SK-N-SH (cell line): ENCODE measurements at regions not wholly inside any gene's neighbourhood (a gene's known extent, or its start where the extent isn't known, plus 50 kb on each side); places are given as distances from the start of the nearest gene placed in this dataset.

Experiments used
- CTCF ChIA-PET: fragments of 300-600, 350-600 bp; formaldehyde crosslinking; extraction: SDS; loops from one replicate; lab custom pipeline; 2021; lab: Yijun Ruan, JAX
- POLR2A ChIA-PET: fragments of 350-600 bp; sonication (Branson Sonifier 250); formaldehyde crosslinking; extraction: SDS; loops from one replicate; lab custom pipeline; 2020; ENCODE audit warnings: antibody characterized with exemption, inconsistent platforms; lab: Yijun Ruan, JAX
- DNase-seq: peaks from one replicate; pipeline ENCODE4 v3.0.0; 2012
- H2AFZ ChIP-seq: fragments of 200-600 bp; sonication (generic); 2 replicates; pipeline ENCODE4 v1.8.1; 2016; ENCODE audit warnings: antibody characterized with exemption, mild to moderate bottlenecking, low read depth
- H3F3A ChIP-seq: fragments of 200-600 bp; sonication (generic); replicated peaks from 2 replicates; pipeline ENCODE3; 2016; ENCODE audit warnings: antibody characterized with exemption, mild to moderate bottlenecking; ENCODE audit not compliant: insufficient read depth
- H3K27ac ChIP-seq, 2 experiments: fragments of 200-500 bp in 1 of 2; fragments of 200-600 bp in 1 of 2; sonication (Bioruptor generic) in 1 of 2; sonication (generic), shearing (Covaris generic) in 1 of 2; 2 replicates each; pipeline versions ENCODE4 v1.5.1 to v1.6.1; 2014 to 2016; ENCODE audit warnings: low read depth in 2 of 2, inconsistent platforms in 1 of 2, low read length in 1 of 2, mild to moderate bottlenecking in 1 of 2, mixed read lengths in 1 of 2
- H3K27me3 ChIP-seq: fragments of 200-600 bp; sonication (generic), shearing (Covaris generic); 2 replicates; pipeline ENCODE4 v1.6.1; 2016; ENCODE audit warnings: mixed run types; ENCODE audit not compliant: insufficient read depth
- H3K36me3 ChIP-seq, 2 experiments: fragments of 200-500 bp in 1 of 2; fragments of 200-600 bp in 1 of 2; sonication (Bioruptor generic) in 1 of 2; sonication (generic) in 1 of 2; replicated peaks in 1 of 2; 2 replicates each; pipeline versions ENCODE3 to v1.5.1; 2014 to 2016; ENCODE audit warnings: low read length in 1 of 2, mild to moderate bottlenecking in 1 of 2; ENCODE audit not compliant: insufficient read depth in 2 of 2, control insufficient read depth in 1 of 2
- H3K4me1 ChIP-seq, 2 experiments: fragments of 200-500 bp in 1 of 2; fragments of 200-600 bp in 1 of 2; sonication (Bioruptor generic) in 1 of 2; sonication (generic), shearing (Covaris generic) in 1 of 2; 2 replicates each; pipeline versions ENCODE4 v1.5.1 to v1.6.1; 2014 to 2016; ENCODE audit warnings: low read depth in 1 of 2, low read length in 1 of 2, mixed run types in 1 of 2; ENCODE audit not compliant: insufficient read depth in 2 of 2, control insufficient read depth in 1 of 2
- H3K4me2 ChIP-seq: fragments of 200-600 bp; sonication (generic), shearing (Covaris generic); 2 replicates; pipeline ENCODE4 v1.6.1; 2017; ENCODE audit warnings: mixed run types
- H3K4me3 ChIP-seq, 2 experiments: fragments of 200-500 bp in 1 of 2; fragments of 200-600 bp in 1 of 2; sonication (Bioruptor generic) in 1 of 2; sonication (generic), shearing (Covaris generic) in 1 of 2; 2 replicates each; pipeline versions ENCODE4 v1.5.1 to v1.8.1; 2014 to 2016; ENCODE audit warnings: low read depth in 2 of 2, inconsistent platforms in 1 of 2, low read length in 1 of 2, mild to moderate bottlenecking in 1 of 2, mixed read lengths in 1 of 2, moderate library complexity in 1 of 2
- H3K79me2 ChIP-seq: fragments of 200-600 bp; sonication (generic); 2 replicates; pipeline ENCODE4 v1.8.1; 2017; ENCODE audit warnings: mild to moderate bottlenecking; ENCODE audit not compliant: insufficient read depth
- H3K9ac ChIP-seq: fragments of 200-600 bp; sonication (generic); 2 replicates; pipeline ENCODE4 v1.6.1; 2017; ENCODE audit warnings: mixed run types
- H3K9me2 ChIP-seq: fragments of 200-600 bp; sonication (generic); 2 replicates; pipeline ENCODE4 v1.6.1; 2017; ENCODE audit warnings: mixed run types
- H3K9me3 ChIP-seq: fragments of 200-600 bp; sonication (generic); 2 replicates; pipeline ENCODE4 v1.6.1; 2017; ENCODE audit warnings: mixed run types, mild to moderate bottlenecking, moderate library complexity
- H4K20me1 ChIP-seq: fragments of 200-600 bp; sonication (generic); 2 replicates; pipeline ENCODE4 v1.6.1; 2017; ENCODE audit warnings: mild to moderate bottlenecking, mixed run types; ENCODE audit not compliant: insufficient read depth
- EP300 ChIP-seq, 2 experiments: IDR thresholded peaks; 2 replicates each; pipeline versions ENCODE4 v1.4.0 to v1.6.1; 2012; ENCODE audit warnings: borderline replicate concordance in 1 of 2, low read depth in 1 of 2, low read length in 1 of 2
- EZH2phosphoT487 ChIP-seq: fragments of 200-600 bp; sonication (generic); IDR thresholded peaks from 2 replicates; pipeline ENCODE4 v1.6.1; 2017; ENCODE audit warnings: low read depth, mixed run types, mild to moderate bottlenecking, antibody characterized with exemption, moderate library complexity, borderline replicate concordance
- FOSL2 ChIP-seq: IDR thresholded peaks from 2 replicates; pipeline ENCODE4 v1.4.0; 2012; ENCODE audit warnings: low read depth, mild to moderate bottlenecking, moderate library complexity, borderline replicate concordance
- FOXJ3 ChIP-seq: sonication (generic); formaldehyde crosslinking; IDR thresholded peaks from 2 replicates; pipeline ENCODE4 v1.5.1; 2020; ENCODE audit warnings: mild to moderate bottlenecking, missing genetic modification reagents
- FOXM1 ChIP-seq: IDR thresholded peaks from 2 replicates; pipeline ENCODE4 v1.4.0; 2012; ENCODE audit warnings: low read depth, mild to moderate bottlenecking
- JUND ChIP-seq: IDR thresholded peaks from 2 replicates; pipeline ENCODE4 v1.4.0; 2012
- MEF2A ChIP-seq: IDR thresholded peaks from 2 replicates; pipeline ENCODE4 v1.4.0; 2012; ENCODE audit warnings: low read depth, borderline replicate concordance
- MXI1 ChIP-seq: IDR thresholded peaks from 2 replicates; pipeline ENCODE4 v1.6.1; 2012; ENCODE audit warnings: mild to moderate bottlenecking, low read depth, low read length, improper control_type of control experiment
- POLR2AphosphoS5 ChIP-seq: IDR thresholded peaks from 2 replicates; pipeline ENCODE4 v1.6.1; 2012; ENCODE audit warnings: low read depth, low read length
- RXRA ChIP-seq: IDR thresholded peaks from 2 replicates; pipeline ENCODE4 v1.4.0; 2012; ENCODE audit warnings: low read depth, mild to moderate bottlenecking, borderline replicate concordance
- TCF12 ChIP-seq: IDR thresholded peaks from 2 replicates; pipeline ENCODE4 v1.4.0; 2012
- TEAD4 ChIP-seq: IDR thresholded peaks from 2 replicates; pipeline ENCODE4 v1.4.0; 2012; ENCODE audit warnings: mild to moderate bottlenecking, borderline replicate concordance; ENCODE audit not compliant: insufficient read depth
- WGBS: methylation state at CpG from one replicate; pipeline ENCODE4 v1.1.6; 2017; ENCODE audit warnings: low lambda C conversion rate; 5-methylcytosine and 5-hydroxymethylcytosine counted together
- TF ChIP-seq, protein P1 (sequence below): fragments of 200-600 bp; sonication (generic); IDR thresholded peaks from 2 replicates; pipeline ENCODE4 v1.6.1; 2017; ENCODE audit warnings: antibody characterized with exemption, mild to moderate bottlenecking, moderate library complexity

DNA sequence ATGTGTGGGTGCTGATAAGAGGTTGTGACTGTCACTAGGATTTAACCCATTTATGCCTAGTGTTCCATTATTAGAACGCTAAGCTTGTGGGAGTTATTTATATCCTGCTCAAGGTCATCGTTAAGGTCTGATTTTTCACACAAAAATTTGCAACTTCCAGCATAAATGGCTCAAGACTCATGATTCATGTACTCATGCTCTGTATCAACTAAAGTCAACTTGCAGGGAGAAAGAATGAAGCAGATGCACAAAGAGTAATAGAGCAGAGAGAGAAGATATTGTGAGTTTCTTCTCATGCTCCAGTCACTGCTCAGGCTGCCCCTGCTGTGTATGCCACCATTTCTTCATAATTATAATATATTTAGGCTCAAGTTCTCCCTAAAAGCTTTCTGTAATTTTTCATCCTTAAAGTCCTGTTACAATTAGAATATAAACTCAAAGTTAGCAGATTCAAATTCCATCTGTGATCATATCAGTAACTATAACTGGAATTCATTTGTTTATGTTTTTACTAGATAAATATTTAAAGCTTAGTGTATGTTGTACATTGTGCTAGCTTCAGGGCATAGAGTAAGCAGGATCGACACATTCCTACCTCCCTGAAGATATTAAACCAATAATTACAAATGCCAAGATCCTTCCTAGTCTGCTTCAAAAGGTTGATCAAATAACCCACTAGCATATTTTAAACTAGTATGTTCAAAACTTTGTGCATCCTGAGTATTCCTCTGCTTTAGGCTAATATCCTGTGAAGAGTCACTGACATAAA lies 136.7 kb downstream of the NUDT12 start:
- H3K9ac ChIP-seq, result peak overlapping the region; percentile 19
- H3F3A ChIP-seq, result peaks cover 29% of the 10 kb centered on the region
- H3K79me2 ChIP-seq, result no peaks in the 10 kb centered on the region
- ChIA-PET POLR2A (no interaction called here), CTCF (no interaction called here)
- no peak for TF ChIP-seq POLR2AphosphoS5
- TF ChIP-seq, protein P1, sequence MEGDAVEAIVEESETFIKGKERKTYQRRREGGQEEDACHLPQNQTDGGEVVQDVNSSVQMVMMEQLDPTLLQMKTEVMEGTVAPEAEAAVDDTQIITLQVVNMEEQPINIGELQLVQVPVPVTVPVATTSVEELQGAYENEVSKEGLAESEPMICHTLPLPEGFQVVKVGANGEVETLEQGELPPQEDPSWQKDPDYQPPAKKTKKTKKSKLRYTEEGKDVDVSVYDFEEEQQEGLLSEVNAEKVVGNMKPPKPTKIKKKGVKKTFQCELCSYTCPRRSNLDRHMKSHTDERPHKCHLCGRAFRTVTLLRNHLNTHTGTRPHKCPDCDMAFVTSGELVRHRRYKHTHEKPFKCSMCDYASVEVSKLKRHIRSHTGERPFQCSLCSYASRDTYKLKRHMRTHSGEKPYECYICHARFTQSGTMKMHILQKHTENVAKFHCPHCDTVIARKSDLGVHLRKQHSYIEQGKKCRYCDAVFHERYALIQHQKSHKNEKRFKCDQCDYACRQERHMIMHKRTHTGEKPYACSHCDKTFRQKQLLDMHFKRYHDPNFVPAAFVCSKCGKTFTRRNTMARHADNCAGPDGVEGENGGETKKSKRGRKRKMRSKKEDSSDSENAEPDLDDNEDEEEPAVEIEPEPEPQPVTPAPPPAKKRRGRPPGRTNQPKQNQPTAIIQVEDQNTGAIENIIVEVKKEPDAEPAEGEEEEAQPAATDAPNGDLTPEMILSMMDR, result no peak
- no peak for TF ChIP-seq EZH2phosphoT487
- no peak for TF ChIP-seq MXI1
- no peak for TF ChIP-seq FOXJ3 (CRISPR knock-in tag)
- no peak for TF ChIP-seq FOXM1
- TF ChIP-seq, all 33 proteins: peak for 0
- no peak for DNase-seq
- Histone ChIP-seq H3K4me3 (no peak overlapping the region; a peak in 1 of 4 replicates), H3K36me3 (no peaks in the 10 kb centered on the region), H3K9me2 (no peaks in the 10 kb centered on the region), H3K4me1 (peaks cover 2 to 24% of the 10 kb centered on the region in 2 experiments; a peak in 3 of 4 replicates), H2AFZ (no peak overlapping the region; the same call in 1 of the 2 replicates), H3K9me3 (no peaks in the 10 kb centered on the region), H3K27me3 (no peaks in the 10 kb centered on the region), H3K4me2 (no peak overlapping the region), H3K27ac (peak overlapping the region in 1 of 2 experiments; percentile 66; a peak in 3 of 4 replicates), H4K20me1 (no peaks in the 10 kb centered on the region)
- 68% methylated on average over 3 of the region's 3 CpGs for WGBS

DNA sequence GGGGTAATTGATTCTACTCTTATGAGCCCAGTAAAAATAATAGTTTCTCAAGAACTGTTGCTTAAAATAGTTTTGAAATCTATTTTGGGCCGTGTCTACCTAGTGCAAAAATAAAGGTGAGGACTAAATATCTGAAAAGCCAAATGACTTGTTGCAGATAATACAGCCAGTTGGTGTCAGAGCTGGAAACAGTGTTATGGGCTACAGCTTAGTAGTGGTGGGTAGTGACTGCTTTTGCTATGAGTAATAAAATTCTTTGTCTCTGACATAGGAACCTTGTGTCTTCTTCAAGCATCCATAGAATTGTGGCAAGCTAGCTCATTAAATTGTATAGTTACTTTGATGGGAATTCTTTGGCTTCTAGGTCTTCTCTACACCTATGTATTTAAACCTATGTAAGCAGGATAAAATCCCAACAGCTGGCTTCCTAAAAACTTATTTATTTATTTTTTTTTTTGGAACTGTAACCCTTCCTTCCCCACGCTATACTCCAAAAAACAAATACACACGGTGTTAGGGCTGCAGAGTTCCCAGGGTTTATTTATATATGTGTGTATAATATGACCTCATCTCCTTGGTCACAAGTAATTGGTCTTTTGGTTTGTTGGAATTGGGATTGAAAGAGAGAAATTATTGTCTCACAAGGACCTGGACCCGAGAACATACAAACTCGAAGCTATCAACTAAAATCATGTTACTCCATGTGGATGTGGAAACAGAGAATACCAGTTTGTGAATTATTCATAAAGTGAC lies 138.0 kb downstream of the NUDT12 start:
- 79% methylated on average over 5 of the region's 5 CpGs for WGBS
- no peaks in the 10 kb centered on the region for H3K9me3 ChIP-seq
- peaks cover 2 to 24% of the 10 kb centered on the region in 2 experiments; a peak in 3 of 4 replicates for H3K4me1 ChIP-seq
- ChIA-PET CTCF (interaction anchor here (0.6 kb wide), 1 partner anchor 25 kb away, joined by 4 read pairs; no protein-coding TSS in a partner anchor), POLR2A (no interaction called here)
- H4K20me1 ChIP-seq, result no peaks in the 10 kb centered on the region
- no peaks in the 10 kb centered on the region for H3K36me3 ChIP-seq
- TF ChIP-seq RXRA, result no peak
- TF ChIP-seq EP300 (IDR thresholded peaks at IDR 0.05; ENCODE audit: borderline replicate concordance in 1 of 2, low read depth in 1 of 2, low read length in 1 of 2), result no peak
- TF ChIP-seq JUND, result peak; percentile 37
- TF ChIP-seq TEAD4, result 0 out of 2 replicates have a peak, but pooled peaks have one; percentile 37
- TF ChIP-seq TCF12, result peak; percentile 30; the same call in 1 of the 2 replicates
- peak; percentile 49; the same call in 1 of the 2 replicates for TF ChIP-seq FOSL2
- TF ChIP-seq MEF2A, result no peak
- H3K27ac ChIP-seq, result peak overlapping the region in 1 of 2 experiments; percentile 66; a peak in 2 of 4 replicates
- peaks cover 29% of the 10 kb centered on the region for H3F3A ChIP-seq
- H3K27me3 ChIP-seq, result no peaks in the 10 kb centered on the region
- H3K4me2 ChIP-seq, result no peak overlapping the region
- no peak overlapping the region for H2AFZ ChIP-seq
- H3K4me3 ChIP-seq, result no peak overlapping the region
- no peaks in the 10 kb centered on the region for H3K79me2 ChIP-seq
- no peaks in the 10 kb centered on the region for H3K9me2 ChIP-seq
- no peak for DNase-seq
- peak overlapping the region; percentile 40 for H3K9ac ChIP-seq
